ENCODE measurements at regions not wholly inside any gene's neighbourhood (a gene's known extent, or its start where the extent isn't known, plus 50 kb on each side); places are given as distances from the start of the nearest gene placed in this dataset.

DNA sequence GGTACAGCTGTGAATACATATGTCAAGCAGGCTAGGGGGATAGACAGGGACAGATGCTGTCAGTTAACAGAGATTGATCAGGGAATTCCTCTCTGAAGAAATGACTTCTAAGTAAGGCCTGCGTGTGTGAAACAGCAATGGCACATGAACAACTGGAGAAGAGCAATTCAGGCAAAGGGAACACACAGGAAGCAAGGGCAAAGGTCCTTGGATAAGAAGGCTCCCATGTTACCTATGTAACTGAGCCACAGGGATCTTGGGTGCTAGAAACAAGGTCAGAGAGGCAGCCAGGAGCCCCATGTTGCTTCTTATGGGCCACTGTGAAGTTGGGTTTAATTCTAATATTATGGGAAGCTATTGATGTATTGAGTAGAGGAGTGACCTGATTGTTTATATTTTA lies 373.7 kb upstream of the ACVR2A start:
- DNase-seq (ENCODE audit: low spot score in 2 of 2) = no peak
- Histone ChIP-seq H3K27ac (no peak overlapping the region), H3K9me3 (no peaks in the 10 kb centered on the region), H3K36me3 (no peaks in the 10 kb centered on the region), H3K4me1 (no peaks in the 10 kb centered on the region), H3K4me3 (no peak overlapping the region), H3K27me3 (no peaks in the 10 kb centered on the region)
- TF ChIP-seq EP300 (IDR thresholded peaks at IDR 0.05) = no peak
- TF ChIP-seq POLR2AphosphoS5 (IDR thresholded peaks at IDR 0.05) = no peak
- TF ChIP-seq POLR2A (IDR thresholded peaks at IDR 0.05) = no peak
- TF ChIP-seq, protein P1, sequence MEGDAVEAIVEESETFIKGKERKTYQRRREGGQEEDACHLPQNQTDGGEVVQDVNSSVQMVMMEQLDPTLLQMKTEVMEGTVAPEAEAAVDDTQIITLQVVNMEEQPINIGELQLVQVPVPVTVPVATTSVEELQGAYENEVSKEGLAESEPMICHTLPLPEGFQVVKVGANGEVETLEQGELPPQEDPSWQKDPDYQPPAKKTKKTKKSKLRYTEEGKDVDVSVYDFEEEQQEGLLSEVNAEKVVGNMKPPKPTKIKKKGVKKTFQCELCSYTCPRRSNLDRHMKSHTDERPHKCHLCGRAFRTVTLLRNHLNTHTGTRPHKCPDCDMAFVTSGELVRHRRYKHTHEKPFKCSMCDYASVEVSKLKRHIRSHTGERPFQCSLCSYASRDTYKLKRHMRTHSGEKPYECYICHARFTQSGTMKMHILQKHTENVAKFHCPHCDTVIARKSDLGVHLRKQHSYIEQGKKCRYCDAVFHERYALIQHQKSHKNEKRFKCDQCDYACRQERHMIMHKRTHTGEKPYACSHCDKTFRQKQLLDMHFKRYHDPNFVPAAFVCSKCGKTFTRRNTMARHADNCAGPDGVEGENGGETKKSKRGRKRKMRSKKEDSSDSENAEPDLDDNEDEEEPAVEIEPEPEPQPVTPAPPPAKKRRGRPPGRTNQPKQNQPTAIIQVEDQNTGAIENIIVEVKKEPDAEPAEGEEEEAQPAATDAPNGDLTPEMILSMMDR (IDR thresholded peaks at IDR 0.05) = no peak
- WGBS = 91% methylated on average over 1 of the region's 1 CpG

DNA sequence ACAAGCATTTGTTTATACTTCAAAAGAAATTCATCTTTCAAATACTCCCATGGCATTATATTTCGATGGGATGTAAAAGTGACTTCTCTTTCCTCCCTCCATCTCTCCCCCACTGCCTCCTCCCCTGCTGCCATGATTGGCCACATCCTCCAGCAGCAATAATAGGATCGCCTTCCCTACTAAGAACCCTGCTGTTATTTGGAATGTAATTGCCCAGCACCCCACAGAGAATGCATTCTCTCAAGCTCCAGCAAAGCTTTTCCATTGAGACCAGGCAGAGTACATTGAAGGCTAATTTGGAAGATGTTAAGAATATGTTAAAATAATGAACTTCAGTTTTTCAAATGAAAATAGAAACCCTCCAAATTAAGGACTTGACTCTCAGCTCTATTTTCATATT lies 375.4 kb upstream of the ACVR2A start:
- no peak overlapping the region for H3K4me3 ChIP-seq
- TF ChIP-seq, protein P1 (IDR thresholded peaks at IDR 0.05) = no peak
- no peak for TF ChIP-seq POLR2A (IDR thresholded peaks at IDR 0.05)
- TF ChIP-seq POLR2AphosphoS5 (IDR thresholded peaks at IDR 0.05) = no peak
- no peak for TF ChIP-seq EP300 (IDR thresholded peaks at IDR 0.05)
- 77% methylated on average over 2 of the region's 2 CpGs for WGBS
- H3K27ac ChIP-seq = no peak overlapping the region
- peaks cover 8% of the 10 kb centered on the region for H3K4me1 ChIP-seq
- DNase-seq (ENCODE audit: low spot score in 2 of 2) = no peak
- H3K27me3 ChIP-seq = no peaks in the 10 kb centered on the region
- H3K9me3 ChIP-seq = no peaks in the 10 kb centered on the region
- no peaks in the 10 kb centered on the region for H3K36me3 ChIP-seq

DNA sequence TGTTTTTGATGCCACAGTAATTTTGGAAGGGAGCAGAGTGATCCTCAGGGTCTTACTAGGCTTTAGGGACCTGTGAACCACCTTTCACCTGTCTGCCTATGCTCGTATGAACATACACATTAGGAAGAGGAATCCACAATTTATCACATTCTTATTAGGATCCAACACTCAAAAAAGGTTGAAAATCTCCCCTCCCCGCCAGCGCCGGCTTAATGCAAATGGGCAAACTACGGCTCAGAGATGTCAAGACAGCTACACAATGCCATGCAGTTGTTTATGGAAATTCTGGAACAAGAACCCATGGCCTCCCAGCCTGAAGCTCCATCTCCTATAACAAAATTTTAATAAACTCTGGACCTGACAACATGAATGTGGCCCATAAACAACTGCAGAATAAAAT lies 375.9 kb upstream of the ACVR2A start:
- H3K4me3 ChIP-seq = no peak overlapping the region
- H3K4me1 ChIP-seq = peaks cover 10% of the 10 kb centered on the region
- TF ChIP-seq, protein P1 (IDR thresholded peaks at IDR 0.05) = no peak
- TF ChIP-seq POLR2A (IDR thresholded peaks at IDR 0.05) (no peak), EP300 (IDR thresholded peaks at IDR 0.05) (no peak), POLR2AphosphoS5 (IDR thresholded peaks at IDR 0.05) (no peak)
- no peaks in the 10 kb centered on the region for H3K27me3 ChIP-seq
- H3K9me3 ChIP-seq = no peaks in the 10 kb centered on the region
- DNase-seq (ENCODE audit: low spot score in 2 of 2) = no peak
- 88% methylated on average over 5 of the region's 5 CpGs for WGBS
- H3K36me3 ChIP-seq = no peaks in the 10 kb centered on the region
- H3K27ac ChIP-seq = no peak overlapping the region

DNA sequence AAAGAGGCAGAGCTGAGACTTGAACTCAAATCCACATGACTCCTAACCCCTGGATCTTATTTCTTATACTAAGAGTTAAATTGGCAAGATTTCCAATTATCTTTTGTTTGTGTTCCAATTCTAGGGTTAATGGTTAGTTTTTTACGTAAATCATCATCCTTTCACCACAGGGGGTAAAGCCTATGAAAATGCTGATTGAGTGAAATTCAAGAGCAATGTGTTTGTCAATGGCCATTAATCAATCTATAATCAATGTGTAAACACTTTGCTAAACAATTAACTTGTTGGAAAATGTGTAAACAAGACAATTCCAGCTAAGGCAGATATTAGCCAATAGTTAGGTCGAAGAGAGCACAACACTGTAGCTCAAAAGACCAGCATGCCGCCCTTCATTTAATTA lies 376.5 kb upstream of the ACVR2A start:
- WGBS = 88% methylated on average over 3 of the region's 3 CpGs
- no peak overlapping the region for H3K4me3 ChIP-seq
- no peak for DNase-seq (ENCODE audit: low spot score in 2 of 2)
- no peaks in the 10 kb centered on the region for H3K36me3 ChIP-seq
- H3K27me3 ChIP-seq = no peaks in the 10 kb centered on the region
- peaks cover 13% of the 10 kb centered on the region for H3K4me1 ChIP-seq
- TF ChIP-seq, protein P1 (IDR thresholded peaks at IDR 0.05) = no peak
- TF ChIP-seq EP300 (IDR thresholded peaks at IDR 0.05) (no peak), POLR2A (IDR thresholded peaks at IDR 0.05) (no peak), POLR2AphosphoS5 (IDR thresholded peaks at IDR 0.05) (no peak)
- H3K9me3 ChIP-seq = no peaks in the 10 kb centered on the region
- H3K27ac ChIP-seq = no peak overlapping the region

DNA sequence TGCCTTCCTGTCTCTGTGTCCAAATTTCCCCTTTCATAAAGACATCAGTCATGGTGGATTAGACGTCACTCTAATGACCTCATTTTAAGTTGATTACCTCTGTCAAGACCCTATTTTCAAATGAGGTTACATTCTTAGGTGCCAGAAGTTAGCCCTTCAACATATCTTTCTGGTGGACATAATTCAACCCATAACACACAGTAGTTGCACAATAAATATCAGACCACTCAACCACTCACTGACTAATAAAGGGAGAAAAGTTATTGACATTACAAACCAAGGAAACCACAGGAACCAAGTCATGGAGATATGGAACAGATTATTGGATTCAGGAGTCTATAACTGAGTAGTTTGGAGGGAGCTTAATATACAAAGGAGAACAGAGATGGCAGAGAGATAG lies 377.4 kb upstream of the ACVR2A start:
- Histone ChIP-seq H3K4me1 (peaks cover 14% of the 10 kb centered on the region), H3K27ac (no peak overlapping the region), H3K27me3 (no peaks in the 10 kb centered on the region), H3K9me3 (no peaks in the 10 kb centered on the region), H3K4me3 (no peak overlapping the region), H3K36me3 (no peaks in the 10 kb centered on the region)
- WGBS = 68% methylated on average over 1 of the region's 1 CpG
- no peak for DNase-seq (ENCODE audit: low spot score in 2 of 2)
- TF ChIP-seq POLR2AphosphoS5 (IDR thresholded peaks at IDR 0.05) = no peak
- no peak for TF ChIP-seq EP300 (IDR thresholded peaks at IDR 0.05)
- TF ChIP-seq POLR2A (IDR thresholded peaks at IDR 0.05) = no peak

DNA sequence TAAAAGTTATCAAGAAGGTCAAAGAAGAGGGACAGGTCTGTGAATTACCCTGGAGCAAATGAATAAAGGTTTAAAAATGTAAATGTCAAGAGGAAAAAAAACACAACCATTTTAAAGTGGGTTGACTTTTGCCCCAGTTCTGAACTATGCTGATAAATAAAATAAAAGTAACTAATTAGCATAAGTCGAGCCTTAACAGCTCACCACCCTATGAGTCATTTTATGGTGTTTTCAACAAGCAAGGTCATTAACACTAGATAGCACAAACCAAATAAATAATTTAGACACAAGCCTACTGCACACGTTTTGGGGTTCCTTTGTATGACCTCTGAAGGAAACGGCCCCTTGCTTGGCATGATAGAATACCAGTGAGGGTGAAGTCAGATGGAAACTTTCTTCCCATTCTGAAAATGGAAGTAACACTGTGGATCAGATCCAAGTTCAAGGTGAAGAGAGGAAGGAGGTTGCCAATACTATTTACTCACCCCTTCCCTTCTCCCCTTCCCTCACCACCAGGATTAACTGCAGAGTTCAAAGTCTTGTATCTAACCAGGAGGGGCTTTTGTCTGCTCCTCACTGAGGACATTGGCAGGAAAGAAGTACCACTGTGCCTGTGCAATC lies 380.0 kb upstream of the ACVR2A start:
- DNase-seq (ENCODE audit: low spot score in 2 of 2) = no peak
- no peak overlapping the region for H3K27ac ChIP-seq
- H3K4me3 ChIP-seq = no peak overlapping the region
- H3K9me3 ChIP-seq = no peaks in the 10 kb centered on the region
- TF ChIP-seq EP300 (IDR thresholded peaks at IDR 0.05) = no peak
- no peak for TF ChIP-seq POLR2AphosphoS5 (IDR thresholded peaks at IDR 0.05)
- TF ChIP-seq, protein P1 (IDR thresholded peaks at IDR 0.05) = no peak
- TF ChIP-seq POLR2A (IDR thresholded peaks at IDR 0.05) = no peak
- peaks cover 17% of the 10 kb centered on the region for H3K4me1 ChIP-seq
- WGBS = 31% methylated on average over 3 of the region's 3 CpGs
- no peaks in the 10 kb centered on the region for H3K36me3 ChIP-seq
- no peaks in the 10 kb centered on the region for H3K27me3 ChIP-seq

All from suprapubic skin (tissue), 4 donors.